Esophagus muscularis mucosa (tissue), 4 donors: ENCODE measurements at regions not wholly inside any gene's neighbourhood (a gene's known extent, or its start where the extent isn't known, plus 50 kb on each side); places are given as distances from the start of the nearest gene placed in this dataset.

Source experiments
- DNase-seq: peaks from one replicate; pipeline ENCODE4 v3.0.0-alpha.2; 2017; ENCODE audit errors: extremely low spot score
- H3K27ac ChIP-seq, 4 donors: fragments of 200-600 bp; sonication (generic); replicated peaks in 1 of 4; 1 replicate in 3 of 4; 2 replicates in 1 of 4; pipeline ENCODE4 v1.5.1; 2016 to 2019; ENCODE audit warnings: mild to moderate bottlenecking in 1 of 4
- H3K27me3 ChIP-seq, 4 donors: fragments of 200-600 bp; sonication (generic); one replicate each; pipeline versions ENCODE4 v1.5.1 to v1.6.0; 2016 to 2019
- H3K36me3 ChIP-seq, 4 donors: fragments of 200-600 bp; sonication (generic); one replicate each; pipeline ENCODE4 v1.5.1; 2016 to 2019
- H3K4me1 ChIP-seq, 4 donors: fragments of 200-600 bp; sonication (generic); one replicate each; pipeline ENCODE4 v1.5.1; 2016 to 2019
- H3K4me3 ChIP-seq, 4 donors: fragments of 200-600 bp; sonication (generic); 1 replicate in 2 of 4; 2 replicates in 2 of 4; pipeline ENCODE4 v1.5.1; 2016 to 2019; ENCODE audit warnings: mild to moderate bottlenecking in 4 of 4, moderate library complexity in 1 of 4
- H3K9me3 ChIP-seq, 4 donors: fragments of 200-600 bp; sonication (generic); 1 replicate in 3 of 4; 2 replicates in 1 of 4; pipeline ENCODE4 v1.5.1; 2016 to 2019
- EP300 ChIP-seq: sonication (generic); formaldehyde crosslinking; IDR thresholded peaks from one replicate; pipeline ENCODE4 v1.6.1; 2017; ENCODE audit warnings: antibody characterized with exemption
- POLR2A ChIP-seq: fragments of 450-650 bp; IDR thresholded peaks from one replicate; pipeline ENCODE4 v1.6.1; 2017; ENCODE audit warnings: antibody characterized with exemption, moderate library complexity, mild to moderate bottlenecking, low read depth
- POLR2AphosphoS5 ChIP-seq, 2 donors: sonication (generic); formaldehyde crosslinking; IDR thresholded peaks; one replicate each; pipeline ENCODE4 v1.6.1; 2017; ENCODE audit warnings: antibody characterized with exemption in 2 of 2
- WGBS: methylation state at CpG from one replicate; pipeline ENCODE4 v1.1.5; 2018; 5-methylcytosine and 5-hydroxymethylcytosine counted together
- intact Hi-C: fragments of 100-400 bp; cut with DNase I; formaldehyde crosslinking; loops from one replicate; pipeline ENCODE4 v1.15.1; 2023
- TF ChIP-seq, protein P1 (sequence below), 3 experiments: fragments of 200-600 bp in 2 of 3; fragments of 450-650 bp in 1 of 3; sonication (generic) in 2 of 3; IDR thresholded peaks; one replicate each; pipeline ENCODE4 v1.5.1; 2017 to 2019; ENCODE audit warnings: antibody characterized with exemption in 3 of 3, mild to moderate bottlenecking in 2 of 3, moderate library complexity in 1 of 3

- 87% methylated on average over 3 of the region's 3 CpGs for WGBS
- Histone ChIP-seq H3K27ac (no peak overlapping the region), H3K4me3 (no peak overlapping the region), H3K9me3 (no peaks in the 10 kb centered on the region), H3K36me3 (no peaks in the 10 kb centered on the region), H3K4me1 (no peaks in the 10 kb centered on the region), H3K27me3 (no peaks in the 10 kb centered on the region)
- DNase-seq, result no peak
- no peak for TF ChIP-seq POLR2A
- TF ChIP-seq POLR2AphosphoS5 (IDR thresholded peaks at IDR 0.05), result no peak
- TF ChIP-seq EP300, result no peak
- TF ChIP-seq, protein P1, sequence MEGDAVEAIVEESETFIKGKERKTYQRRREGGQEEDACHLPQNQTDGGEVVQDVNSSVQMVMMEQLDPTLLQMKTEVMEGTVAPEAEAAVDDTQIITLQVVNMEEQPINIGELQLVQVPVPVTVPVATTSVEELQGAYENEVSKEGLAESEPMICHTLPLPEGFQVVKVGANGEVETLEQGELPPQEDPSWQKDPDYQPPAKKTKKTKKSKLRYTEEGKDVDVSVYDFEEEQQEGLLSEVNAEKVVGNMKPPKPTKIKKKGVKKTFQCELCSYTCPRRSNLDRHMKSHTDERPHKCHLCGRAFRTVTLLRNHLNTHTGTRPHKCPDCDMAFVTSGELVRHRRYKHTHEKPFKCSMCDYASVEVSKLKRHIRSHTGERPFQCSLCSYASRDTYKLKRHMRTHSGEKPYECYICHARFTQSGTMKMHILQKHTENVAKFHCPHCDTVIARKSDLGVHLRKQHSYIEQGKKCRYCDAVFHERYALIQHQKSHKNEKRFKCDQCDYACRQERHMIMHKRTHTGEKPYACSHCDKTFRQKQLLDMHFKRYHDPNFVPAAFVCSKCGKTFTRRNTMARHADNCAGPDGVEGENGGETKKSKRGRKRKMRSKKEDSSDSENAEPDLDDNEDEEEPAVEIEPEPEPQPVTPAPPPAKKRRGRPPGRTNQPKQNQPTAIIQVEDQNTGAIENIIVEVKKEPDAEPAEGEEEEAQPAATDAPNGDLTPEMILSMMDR (IDR thresholded peaks at IDR 0.05), result no peak
- intact Hi-C loops, result no loop called here
Measured at GRCh38 chr9:103522409-103522808, 527.3 kb downstream of the CYLC2 start.

GRCh38 chr9:103530934-103531333, 535.8 kb downstream of the CYLC2 start:
- Histone ChIP-seq H3K9me3 (no peaks in the 10 kb centered on the region), H3K27ac (no peak overlapping the region), H3K27me3 (no peaks in the 10 kb centered on the region), H3K4me1 (no peaks in the 10 kb centered on the region), H3K36me3 (no peaks in the 10 kb centered on the region), H3K4me3 (no peak overlapping the region)
- WGBS, result 77% methylated on average over 1 of the region's 1 CpG
- intact Hi-C loops, result no loop called here
- no peak for DNase-seq
- TF ChIP-seq POLR2AphosphoS5 (IDR thresholded peaks at IDR 0.05) (no peak), POLR2A (no peak), EP300 (no peak)
- TF ChIP-seq, protein P1 (IDR thresholded peaks at IDR 0.05), result no peak

DNA sequence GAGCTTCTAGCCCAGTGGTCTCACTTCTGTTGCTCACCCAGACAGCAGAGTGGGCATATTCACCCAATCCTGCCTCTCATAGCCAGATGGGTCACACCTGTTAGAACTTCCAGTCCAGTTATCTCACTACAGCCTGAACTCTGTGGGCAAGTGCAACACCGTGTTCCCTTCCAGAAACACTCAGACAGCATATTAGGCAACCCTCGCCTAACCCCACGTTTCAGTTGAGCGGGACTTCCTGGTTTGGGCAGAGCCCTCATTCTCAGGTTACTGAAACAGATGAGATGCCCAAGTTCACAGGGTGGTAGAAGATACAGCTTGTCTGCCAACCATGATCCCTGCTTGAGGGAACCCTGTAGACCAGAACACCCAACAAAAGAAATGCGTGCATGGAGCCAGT, 538.2 kb downstream of the CYLC2 start:
- no peak overlapping the region for H3K27ac ChIP-seq
- no peaks in the 10 kb centered on the region for H3K4me1 ChIP-seq
- no peak overlapping the region for H3K4me3 ChIP-seq
- intact Hi-C loops, result no loop called here
- no peaks in the 10 kb centered on the region for H3K27me3 ChIP-seq
- no peak for TF ChIP-seq EP300
- no peak for TF ChIP-seq POLR2AphosphoS5 (IDR thresholded peaks at IDR 0.05)
- TF ChIP-seq, protein P1 (IDR thresholded peaks at IDR 0.05), result no peak
- no peak for TF ChIP-seq POLR2A
- H3K36me3 ChIP-seq, result no peaks in the 10 kb centered on the region
- H3K9me3 ChIP-seq, result no peaks in the 10 kb centered on the region
- no peak for DNase-seq
- 89% methylated on average over 5 of the region's 5 CpGs for WGBS

- H3K4me1 ChIP-seq, result no peaks in the 10 kb centered on the region
- no peak for TF ChIP-seq EP300
- no peak for TF ChIP-seq POLR2AphosphoS5 (IDR thresholded peaks at IDR 0.05)
- TF ChIP-seq, protein P1 (IDR thresholded peaks at IDR 0.05), result no peak
- no peak for TF ChIP-seq POLR2A
- H3K36me3 ChIP-seq, result no peaks in the 10 kb centered on the region
- intact Hi-C loops, result no loop called here
- H3K27ac ChIP-seq, result no peak overlapping the region
- no peaks in the 10 kb centered on the region for H3K27me3 ChIP-seq
- no peak for DNase-seq
- peaks cover 0 to 4% (median 0%) of the 10 kb centered on the region in 4 donors for H3K9me3 ChIP-seq
- no peak overlapping the region for H3K4me3 ChIP-seq
Measured at GRCh38 chr9:103537426-103537825, 542.3 kb downstream of the CYLC2 start.

DNA sequence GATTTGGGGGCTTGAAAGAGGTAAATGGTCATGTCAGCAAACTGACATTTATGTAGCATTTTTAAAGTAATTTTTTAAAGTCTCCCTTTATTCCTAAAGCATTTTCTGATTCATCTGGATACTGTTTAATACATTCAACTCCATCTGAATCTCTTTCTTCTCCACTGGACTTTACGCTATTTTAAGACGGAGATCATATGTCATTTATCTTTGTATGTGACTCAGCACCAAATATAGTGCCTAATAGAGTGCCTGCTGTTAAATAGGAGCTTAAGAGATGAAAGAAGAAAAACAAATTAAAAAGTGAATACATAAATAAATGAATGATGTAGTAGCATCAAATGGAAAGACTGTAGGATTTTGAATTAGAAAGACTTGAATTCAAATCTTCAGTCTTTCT, 548.8 kb upstream of the SMC2 start:
- Histone ChIP-seq H3K27ac (no peak overlapping the region), H3K36me3 (no peaks in the 10 kb centered on the region), H3K4me3 (no peak overlapping the region), H3K27me3 (no peaks in the 10 kb centered on the region), H3K9me3 (no peaks in the 10 kb centered on the region), H3K4me1 (no peaks in the 10 kb centered on the region)
- WGBS, result 44% methylated on average over 2 of the region's 2 CpGs
- no peak for DNase-seq
- TF ChIP-seq, protein P1 (IDR thresholded peaks at IDR 0.05), result no peak
- no peak for TF ChIP-seq POLR2AphosphoS5 (IDR thresholded peaks at IDR 0.05)
- TF ChIP-seq EP300, result no peak
- intact Hi-C loops, result no loop called here
